ENCODE measurements at regions not wholly inside any gene's neighbourhood (a gene's known extent, or its start where the extent isn't known, plus 50 kb on each side); places are given as distances from the start of the nearest gene placed in this dataset.
"Not testable (repeated sequence)": the region's sequence is repeated elsewhere in the genome, so short reads cannot be mapped to it uniquely, and the experiment has no call there.

DNA sequence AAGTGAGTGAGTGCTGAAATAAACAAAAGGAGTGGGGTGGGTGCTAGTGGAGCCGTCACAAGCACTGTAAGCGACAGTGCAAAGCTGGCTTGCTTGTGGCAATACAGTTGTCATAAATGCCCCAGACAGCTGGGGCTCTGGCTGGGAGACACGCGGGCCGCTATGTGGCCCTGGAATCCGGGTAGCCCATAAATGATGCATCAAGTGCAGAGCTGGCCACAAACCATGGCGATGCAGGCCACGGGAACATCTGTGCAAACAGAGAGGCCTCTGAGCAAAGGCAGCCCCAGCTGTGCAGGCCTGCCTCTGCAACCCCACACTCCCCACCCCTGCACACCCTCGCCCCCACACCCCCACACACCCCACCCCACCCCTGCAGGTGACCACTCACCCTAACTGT is 349.2 kb upstream of the ID2 start:
- DNase-seq, result no peak

DNA sequence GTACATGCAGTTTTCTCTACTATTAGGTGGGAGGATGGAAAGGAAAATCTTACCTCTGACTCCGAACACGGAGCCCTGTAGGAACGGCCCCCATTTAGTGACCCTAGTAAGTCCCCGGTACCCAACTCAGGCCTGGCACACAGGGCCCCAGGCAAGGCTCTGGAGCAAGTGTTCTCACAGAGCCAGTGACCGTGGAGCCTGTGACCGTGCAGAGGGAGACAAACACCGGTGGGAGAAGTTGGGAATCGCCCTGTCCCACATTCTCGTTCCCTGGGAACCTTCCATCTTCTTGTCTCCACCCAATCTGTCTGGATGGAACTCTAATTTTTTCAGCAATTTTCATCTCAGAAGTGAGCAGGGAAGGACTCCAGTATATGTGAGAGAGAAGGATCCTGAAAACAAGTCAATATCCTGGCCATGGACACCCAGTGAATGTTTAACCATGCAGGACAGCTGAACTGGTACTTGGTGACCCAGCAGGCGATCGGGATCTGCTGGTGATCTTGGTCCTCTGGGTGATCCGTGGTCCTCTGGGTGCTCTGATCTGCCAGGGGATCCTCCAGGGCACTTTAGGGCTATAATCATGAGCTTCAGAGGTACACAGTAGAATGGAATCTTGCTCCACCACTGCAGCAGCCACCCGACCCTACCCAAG is 348.6 kb upstream of the ID2 start:
- DNase-seq, result no peak

DNA sequence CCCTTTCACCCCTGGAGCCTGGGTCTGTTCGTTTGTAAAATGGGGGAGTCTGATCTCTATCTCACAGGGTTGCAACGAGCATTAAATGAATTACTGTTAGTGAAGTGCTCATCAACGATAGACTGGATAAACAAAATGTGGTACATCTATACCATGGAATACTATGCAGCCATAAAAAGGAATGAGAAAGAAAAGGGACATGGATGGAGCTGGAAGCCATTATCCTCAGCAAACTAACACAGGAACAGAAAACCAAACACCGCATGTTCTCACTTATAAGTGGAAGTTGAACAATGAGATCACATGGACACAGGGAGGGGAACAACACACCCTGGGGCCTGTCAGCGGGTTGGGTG is 348.0 kb upstream of the ID2 start:
- not testable (repeated sequence) for DNase-seq

DNA sequence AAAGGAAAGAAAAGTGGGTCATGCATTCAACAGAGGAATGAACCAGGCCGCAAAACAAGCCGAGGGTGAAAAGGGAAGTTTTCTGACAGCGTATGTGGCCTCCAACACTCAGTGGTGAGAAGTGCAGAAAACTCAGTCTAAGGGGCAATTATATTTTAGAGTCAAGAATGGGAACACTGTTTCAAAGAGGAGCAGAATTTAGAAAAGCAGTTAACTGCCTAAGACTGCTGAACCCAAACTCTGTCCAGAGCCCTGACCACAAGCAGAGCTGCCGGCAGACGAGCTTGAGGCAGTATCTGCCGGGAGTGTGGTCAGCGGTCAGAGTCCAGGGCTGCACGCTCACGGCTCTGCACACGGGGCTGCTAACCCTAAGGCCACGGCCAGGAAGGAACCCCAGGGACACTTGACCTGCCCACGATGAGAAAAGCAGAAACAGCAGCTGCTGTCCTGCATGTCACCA is 347.0 kb upstream of the ID2 start:
- DNase-seq, result no peak

DNA sequence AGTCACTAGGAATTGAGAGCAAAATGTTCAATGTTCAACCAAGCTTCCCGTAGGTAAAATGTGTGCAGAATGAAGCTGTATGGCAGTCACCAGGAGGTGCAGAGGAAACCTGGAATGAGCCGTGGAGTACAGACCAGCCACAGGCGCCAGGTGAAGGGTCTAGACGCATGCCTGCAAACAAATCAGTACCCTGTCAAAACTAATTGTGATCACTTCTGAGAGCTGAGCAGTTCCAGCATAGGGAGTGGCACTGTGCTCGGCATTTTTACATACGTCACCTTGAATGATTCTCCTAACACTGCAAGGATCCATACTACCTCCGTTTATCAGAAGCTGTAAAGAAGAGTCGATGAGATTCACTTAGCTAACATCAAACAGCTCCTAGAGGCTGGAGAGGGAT is 346.1 kb upstream of the ID2 start:
- DNase-seq, result no peak

DNA sequence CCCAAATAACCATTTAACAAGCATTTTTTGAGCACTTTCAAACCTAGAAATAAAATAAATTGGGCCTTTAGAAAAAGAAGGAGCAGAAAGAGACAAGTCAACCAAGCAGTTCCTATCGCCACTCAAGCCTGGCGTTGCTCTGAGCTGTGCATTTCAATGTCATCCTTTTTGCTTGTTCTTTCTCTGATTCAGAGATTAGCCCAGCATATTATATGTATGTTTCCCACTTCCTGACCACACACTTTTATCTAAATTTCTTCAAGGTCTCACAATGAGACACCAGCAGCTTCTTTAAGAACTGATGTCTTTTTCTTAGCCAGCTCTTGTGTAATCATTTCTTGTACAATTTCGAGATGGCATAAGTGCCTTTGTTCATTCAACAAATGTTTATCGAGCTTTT is 344.5 kb upstream of the ID2 start:
- no peak for DNase-seq

DNA sequence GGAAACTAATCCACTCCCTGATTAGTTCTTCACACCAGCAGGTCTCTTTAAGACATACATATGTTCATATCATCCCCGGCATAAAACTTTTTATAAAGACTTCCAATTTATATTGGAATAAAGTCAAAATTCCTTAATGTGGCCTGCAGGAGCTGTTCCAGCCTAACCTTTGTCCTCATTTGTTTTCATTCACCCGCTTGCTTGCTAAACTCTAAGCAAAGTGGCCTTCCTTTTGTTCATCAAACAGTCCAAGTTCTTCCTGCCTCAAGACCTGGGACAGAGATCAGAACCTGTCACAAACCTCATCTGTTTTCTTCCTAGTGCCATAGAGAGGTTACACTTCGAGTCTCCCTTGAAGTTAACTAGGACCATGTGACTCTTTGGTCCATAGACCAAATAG is 339.4 kb upstream of the ID2 start:
- no peak for DNase-seq

DNA sequence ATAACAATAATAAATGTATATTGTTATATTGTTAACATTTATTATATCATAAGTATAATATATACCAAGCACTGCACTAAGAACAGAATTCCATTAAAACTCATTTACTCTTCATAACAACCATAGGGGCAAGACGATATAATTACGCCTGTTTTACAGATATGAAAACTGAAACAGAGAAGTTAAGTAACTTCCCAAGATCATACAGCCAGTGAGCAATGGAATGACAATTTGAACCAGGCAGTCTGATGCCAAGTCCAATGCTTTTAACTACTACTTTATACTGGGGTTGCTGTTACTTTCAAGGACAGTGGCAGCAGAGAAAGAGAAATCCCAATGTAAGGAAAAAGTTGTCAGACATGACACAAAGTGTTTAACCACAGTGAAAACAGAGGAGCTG is 338.8 kb upstream of the ID2 start:
- DNase-seq, result no peak

DNA sequence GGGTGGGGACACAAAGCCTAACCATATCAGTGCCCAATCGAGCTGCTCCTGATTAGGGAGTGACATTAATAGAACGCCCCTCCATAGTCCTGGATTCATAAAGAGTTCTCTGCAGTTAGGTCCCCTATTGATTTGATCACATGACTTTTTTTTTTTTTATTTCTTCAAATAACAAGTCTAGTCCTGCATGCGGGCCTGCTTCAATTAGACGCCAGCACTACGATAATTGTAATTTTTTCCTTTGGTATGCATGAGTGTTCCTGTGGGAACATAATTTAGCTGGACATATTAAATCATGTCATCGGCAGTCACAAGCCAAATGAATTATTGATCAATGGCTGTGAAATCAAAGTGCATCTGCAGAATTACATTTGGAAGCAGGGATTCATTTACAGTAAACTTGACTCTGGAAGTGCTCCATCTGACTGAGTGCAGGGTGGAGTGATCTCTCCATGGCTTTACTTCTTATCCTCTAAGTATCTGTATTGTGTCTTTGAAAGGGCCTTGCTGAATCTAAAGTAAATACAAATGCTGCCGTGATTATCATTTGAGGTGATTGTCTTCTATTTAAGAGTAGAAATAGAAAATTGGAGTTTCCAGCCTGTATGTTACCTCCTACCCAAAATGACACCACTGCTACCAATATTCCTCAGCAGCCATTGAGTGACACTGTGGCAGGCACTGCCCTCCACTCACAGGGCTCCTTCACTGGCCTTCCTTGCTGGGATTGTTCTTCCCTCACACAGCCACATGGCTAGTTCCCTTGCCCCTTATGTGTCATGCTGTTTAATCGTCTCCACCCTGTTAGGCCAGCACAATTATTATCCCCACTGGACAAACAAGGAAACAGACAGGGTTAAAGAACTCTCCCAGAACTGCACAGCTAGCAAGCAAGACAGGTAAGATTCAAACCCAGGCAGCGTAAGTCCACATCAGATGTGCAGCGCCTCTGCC is 337.4 kb upstream of the ID2 start:
- DNase-seq, result no peak

DNA sequence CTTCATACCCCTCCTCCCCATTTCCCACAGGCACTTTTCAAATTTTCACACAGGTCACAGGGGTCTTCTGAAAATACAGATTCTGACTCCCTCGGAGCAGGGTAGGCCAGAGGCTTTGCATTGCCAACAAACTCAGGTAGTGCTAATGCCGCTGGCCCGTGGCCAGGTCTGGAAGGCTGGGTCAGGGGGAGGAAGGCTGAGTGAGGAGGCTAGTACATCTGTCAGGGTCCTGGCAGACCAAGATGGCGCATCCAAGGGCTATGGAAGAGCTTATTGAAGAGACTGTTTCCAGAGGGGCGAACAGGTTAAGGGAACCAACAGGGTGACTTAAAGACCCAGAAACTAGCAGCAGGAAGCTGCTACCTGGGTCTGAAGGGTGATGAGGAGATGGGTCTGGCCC is 336.7 kb upstream of the ID2 start:
- no peak for DNase-seq

DNA sequence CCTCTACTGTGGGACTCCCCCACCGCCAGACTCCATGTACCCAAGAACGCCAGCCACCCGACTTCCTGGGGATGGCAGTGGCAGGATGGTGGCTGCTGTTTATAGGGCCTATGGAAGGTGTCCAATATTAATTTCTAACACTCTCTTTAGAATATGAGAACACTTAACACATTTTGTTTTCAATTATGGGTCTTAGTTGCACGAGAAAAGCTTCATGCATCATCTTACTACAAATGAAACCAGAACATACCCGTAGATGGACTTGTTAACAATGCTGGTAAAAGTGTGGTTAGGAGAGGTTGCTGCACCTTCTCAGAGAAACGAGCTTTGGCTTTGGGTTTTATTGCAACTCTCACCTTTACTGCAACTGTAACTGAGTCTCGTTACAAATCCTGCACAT is 335.6 kb upstream of the ID2 start:
- no peak for DNase-seq

DNA sequence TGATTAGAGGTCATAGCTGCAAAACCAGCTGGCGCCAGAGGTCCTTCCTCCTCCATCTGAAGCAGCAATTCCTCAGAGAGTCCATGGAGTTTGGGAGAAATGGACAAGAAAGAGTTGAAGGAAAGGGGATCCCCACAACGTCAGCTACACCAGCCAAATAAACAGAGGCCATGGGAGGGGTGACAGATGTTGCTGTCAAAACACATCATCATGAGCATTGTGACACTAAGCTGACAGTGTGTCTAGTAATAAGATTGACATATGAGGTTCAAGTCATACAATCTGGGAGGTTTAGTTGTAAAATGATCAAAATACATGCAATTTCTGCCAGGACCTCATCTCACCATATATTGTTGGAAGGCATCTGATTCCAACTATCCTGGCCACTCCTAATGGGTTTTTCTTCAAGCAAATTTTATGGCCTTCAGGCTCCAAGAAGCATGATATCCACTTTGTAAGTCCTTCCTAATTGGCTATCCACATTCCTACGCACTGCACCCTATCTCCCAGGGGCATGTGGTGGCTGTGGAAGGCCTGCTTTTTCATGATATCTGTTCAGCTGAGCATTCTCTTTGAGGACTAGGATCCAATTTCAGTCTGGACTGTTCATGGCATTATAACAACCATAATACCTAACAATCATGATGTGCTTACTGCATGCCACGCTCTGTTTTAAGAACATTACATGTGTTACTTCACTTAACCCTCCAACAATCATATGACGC is 335.0 kb upstream of the ID2 start:
- DNase-seq, result no peak

DNA sequence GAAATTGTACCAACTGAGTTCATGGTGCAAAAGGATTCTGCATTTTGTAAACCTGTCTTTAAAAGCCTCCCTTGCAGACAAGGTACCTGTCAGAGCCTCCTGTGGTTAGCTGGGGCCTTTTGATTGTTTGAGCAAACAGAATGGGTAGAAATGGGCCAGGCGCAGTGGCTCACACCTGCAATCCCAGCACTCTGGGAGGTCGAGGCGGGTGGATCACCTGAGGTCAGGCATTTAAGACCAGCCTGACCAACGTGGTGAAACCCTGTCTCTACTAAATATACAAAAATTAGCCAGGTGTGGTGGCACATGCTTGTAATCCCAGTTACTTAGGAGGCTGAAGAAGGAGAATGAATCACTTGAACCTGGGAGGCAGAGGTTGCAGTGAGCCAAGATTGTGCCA is 332.9 kb upstream of the ID2 start:
- DNase-seq, result not testable (repeated sequence)

DNA sequence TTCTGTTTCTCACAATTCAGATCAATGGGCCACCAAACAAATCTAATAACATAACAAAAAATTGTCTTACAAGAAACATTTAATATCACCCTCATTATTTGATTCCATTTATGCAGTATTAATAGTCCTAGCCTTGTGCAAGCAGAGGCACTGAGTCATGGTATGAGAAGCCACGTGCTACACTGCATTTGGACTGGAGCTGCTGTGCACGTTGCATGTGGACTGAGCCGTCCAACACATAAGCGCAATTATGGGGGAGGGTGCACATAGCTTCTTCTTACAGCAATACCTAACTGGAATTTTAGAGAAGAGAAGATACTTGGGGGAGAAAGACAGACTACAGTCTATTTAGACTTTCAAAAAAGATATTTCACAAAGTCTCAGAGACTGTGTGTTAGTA is 329.6 kb upstream of the ID2 start:
- DNase-seq, result no peak

DNA sequence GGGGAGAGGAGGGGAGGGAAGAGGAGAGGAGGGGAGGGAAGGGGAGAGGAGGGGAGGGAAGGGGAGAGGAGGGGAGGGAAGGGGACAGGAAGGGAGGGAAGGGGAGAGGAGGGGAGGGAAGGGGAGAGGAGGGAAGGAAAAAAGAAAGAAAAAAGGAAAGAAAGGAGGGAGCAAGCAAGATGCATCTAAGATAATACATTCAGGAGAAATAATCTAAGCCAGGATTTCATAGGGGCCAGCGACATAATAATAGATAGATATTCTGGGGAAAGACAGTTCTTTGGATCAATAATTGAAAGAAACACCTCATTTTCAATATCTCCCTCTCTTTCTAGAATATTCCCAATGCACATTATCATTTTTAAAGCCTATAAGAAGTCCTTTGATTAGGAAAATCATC is 328.9 kb upstream of the ID2 start:
- no peak for DNase-seq

DNA sequence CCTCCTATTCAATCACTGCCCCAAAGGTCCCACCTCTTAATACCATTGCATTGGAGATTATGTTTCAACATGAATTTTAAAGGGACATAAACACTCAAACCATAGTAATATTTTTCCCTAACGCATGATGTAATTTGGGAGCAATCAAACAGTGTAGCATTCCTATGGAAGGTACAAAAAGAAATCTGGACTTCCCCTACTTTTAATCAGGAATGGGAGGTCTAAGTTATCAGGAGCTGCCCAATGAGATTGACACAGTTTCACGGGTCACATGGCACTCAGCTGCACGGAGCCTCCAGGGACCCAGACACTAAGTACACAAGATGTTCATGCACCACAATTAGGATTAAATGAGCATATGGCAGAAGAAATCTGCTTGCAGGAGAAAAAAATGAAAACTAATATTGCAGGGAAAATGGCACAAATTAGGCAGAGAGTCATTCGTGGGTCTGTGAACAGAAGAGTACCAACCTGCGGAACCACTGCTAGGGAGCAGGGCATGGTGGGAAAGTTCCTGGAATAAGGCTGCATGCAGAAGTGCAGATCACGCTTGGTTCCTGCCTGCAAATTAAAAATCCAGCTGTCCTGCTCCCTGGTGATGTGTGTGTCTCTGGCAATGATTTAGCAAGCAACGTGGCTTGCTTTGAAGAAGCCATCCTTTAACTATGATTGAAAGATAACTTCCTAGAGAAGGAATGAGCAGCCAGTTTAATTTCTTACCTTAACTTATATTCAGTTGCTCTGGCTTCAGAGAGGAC is 326.6 kb upstream of the ID2 start:
- DNase-seq, result no peak

DNA sequence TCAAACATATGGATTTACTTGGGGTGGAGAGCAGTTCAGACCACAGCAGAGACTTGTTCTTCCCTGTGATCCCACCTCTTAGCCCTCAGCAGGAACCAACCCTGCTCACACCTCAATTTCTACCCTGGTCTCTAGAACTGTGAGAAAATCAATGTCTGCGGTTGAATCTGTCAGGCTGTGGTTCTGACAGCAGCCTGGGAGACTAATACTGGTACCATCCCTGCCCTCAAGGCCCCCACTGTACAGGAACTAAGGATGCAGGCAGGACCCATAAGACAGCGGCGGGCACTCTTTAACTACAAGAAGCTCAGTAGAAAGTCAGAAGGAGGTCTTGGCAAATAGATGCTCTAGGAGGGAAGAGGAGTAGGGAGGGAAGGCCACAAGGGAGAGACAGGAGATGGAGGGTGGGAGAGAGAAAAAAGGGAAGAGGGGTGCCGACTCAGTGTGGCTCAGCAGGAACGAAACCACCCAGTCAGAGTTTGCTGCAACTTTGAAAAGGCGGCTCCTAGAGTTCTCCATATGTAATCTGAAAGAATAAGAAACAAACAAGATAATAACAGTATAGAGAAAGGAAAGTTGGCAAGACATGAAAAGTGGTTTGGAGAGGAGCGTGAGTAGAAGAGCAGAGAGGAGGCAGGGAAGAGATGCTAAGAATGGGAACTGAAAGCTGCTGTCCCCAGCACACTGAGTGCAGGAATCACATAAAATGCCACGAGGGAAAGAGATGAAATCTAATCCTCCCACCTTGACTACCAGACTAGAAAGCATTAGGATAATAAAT is 323.9 kb upstream of the ID2 start:
- DNase-seq, result no peak

DNA sequence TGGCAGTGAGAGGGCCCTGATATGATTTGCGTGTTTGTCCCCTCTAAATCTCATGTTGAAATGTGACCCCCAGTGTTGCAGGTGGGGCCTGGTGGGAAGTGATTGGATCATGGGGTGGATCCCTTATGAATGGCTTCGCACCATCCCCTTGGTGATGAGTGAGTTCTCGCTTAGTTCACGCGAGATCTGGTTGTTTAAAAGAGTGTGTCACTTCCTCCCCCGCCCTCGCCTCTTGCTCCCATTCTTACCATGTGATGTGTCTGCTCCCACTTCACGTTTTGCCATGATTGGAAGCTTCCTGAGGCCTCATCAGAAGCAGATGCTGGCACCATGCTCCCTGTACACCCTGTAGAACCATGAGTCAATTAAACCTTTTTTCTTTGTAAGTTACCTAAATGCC is 319.9 kb upstream of the ID2 start:
- DNase-seq, result no peak

DNA sequence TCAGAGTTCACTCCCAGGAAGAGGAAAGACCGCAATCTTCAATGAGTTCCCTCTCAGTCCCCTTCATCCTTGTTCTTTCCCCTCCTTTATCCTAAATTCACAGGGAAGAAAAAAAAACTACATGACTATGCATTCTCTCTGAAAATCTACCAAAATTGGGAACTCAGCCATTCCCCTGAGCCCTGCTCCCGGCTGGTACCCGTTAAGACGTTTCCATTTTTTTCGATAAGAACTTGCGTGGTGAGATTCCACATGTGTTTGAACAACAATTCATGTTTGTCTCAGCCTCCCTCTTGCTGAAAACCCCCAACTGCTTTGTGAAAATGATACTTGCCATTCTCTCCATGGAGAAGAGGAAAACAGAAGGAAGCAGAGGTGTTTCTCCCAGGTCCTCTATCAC is 318.7 kb upstream of the ID2 start:
- no peak for DNase-seq

DNA sequence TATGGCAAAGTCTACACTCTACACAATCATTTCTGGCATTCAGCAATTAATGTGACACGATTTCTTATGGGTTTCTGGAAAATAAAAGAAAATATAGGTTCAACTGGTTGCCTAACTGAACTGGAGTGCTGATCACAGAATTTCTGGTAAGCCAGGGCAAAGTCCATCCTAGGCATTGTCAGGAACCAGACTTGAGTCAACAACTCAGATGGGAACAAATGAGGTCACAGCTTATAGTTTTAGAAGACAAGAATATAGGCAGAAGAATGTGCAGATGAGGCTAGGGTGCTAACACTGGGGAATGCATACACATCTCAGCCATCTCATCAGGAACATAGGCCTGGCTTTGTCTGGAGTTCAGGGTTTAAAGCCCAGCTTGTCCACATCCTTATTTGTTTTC is 317.2 kb upstream of the ID2 start:
- no peak for DNase-seq

DNA sequence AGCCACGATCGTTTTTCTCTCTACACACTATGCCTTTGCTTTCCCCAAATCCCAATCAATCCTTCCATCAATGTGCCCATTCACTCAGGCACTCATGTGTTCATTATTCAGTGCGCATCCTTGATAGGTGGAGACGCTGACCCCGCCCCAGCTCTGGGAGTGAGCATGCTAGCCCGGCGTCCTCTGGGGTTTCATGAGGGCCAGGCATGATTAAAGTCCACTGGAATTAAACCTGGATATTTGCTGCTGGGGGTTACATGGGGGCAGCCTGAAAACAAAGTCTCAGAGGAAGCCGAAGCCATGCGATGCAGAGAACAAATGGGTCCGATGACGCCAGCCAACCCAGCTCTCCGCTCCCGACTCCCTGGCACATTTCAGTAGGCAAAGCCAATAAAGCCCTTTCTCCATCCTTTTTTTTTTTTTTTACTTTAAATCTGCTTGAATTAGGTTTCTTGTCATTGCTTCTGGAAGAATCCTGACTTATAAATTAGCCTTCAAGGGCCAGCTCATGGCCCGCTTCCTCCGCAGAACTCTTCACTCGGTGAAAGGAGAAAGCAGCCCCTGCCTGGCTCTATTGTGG is 316.4 kb upstream of the ID2 start:
- DNase-seq, result no peak

DNA sequence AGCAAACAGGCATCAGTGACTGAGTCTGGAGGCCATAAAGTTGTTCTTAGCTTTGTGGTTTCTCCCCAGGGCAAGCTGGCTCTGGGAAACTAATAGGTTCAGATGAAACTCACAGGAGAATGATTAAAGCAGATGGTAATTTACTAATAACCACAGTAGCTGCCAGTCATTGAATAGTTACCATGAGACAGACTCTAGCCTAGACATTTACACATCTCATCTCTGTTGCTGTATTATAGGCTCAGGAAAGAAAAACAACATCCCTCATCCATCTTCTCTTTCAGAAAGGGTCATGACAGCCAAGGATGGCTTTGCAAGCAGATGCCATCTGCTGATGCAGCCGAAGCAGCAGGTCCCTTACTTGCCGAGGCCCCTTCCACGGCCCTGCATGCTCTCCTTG is 314.0 kb upstream of the ID2 start:
- DNase-seq, result no peak
